Right atrium auricular region (tissue), 2 donors: ENCODE measurements at regions not wholly inside any gene's neighbourhood (a gene's known extent, or its start where the extent isn't known, plus 50 kb on each side); places are given as distances from the start of the nearest gene placed in this dataset.

ENCODE experiments used
- DNase-seq: peaks from one replicate; pipeline ENCODE4 v3.0.0-alpha.2; 2019; ENCODE audit warnings: low spot score
- H3K27ac ChIP-seq, 2 donors: fragments of 200-600 bp; sonication (generic); 1 replicate in 1 of 2; 2 replicates in 1 of 2; pipeline ENCODE4 v1.5.1; 2016 to 2019
- H3K27me3 ChIP-seq, 2 donors: fragments of 200-600 bp; sonication (generic); one replicate each; pipeline versions ENCODE4 v1.5.1 to v1.6.0; 2017 to 2019
- H3K36me3 ChIP-seq: fragments of 200-600 bp; sonication (generic); one replicate; pipeline ENCODE4 v1.5.1; 2016
- H3K4me1 ChIP-seq, 2 donors: fragments of 200-600 bp; sonication (generic); one replicate each; pipeline versions ENCODE4 v1.5.1 to v1.6.0; 2017 to 2019
- H3K4me3 ChIP-seq, 2 donors: fragments of 200-600 bp; sonication (generic); 1 replicate in 1 of 2; 2 replicates in 1 of 2; pipeline ENCODE4 v1.5.1; 2017 to 2019; ENCODE audit warnings: mild to moderate bottlenecking in 1 of 2, moderate library complexity in 1 of 2
- H3K9me3 ChIP-seq, 2 donors: fragments of 200-600 bp; sonication (generic); one replicate each; pipeline ENCODE4 v1.5.1; 2019
- TF ChIP-seq, protein P1 (sequence below), 2 donors: fragments of 200-600 bp; sonication (generic); IDR thresholded peaks; one replicate each; pipeline ENCODE4 v1.5.1; 2019; ENCODE audit warnings: antibody characterized with exemption in 2 of 2

DNA sequence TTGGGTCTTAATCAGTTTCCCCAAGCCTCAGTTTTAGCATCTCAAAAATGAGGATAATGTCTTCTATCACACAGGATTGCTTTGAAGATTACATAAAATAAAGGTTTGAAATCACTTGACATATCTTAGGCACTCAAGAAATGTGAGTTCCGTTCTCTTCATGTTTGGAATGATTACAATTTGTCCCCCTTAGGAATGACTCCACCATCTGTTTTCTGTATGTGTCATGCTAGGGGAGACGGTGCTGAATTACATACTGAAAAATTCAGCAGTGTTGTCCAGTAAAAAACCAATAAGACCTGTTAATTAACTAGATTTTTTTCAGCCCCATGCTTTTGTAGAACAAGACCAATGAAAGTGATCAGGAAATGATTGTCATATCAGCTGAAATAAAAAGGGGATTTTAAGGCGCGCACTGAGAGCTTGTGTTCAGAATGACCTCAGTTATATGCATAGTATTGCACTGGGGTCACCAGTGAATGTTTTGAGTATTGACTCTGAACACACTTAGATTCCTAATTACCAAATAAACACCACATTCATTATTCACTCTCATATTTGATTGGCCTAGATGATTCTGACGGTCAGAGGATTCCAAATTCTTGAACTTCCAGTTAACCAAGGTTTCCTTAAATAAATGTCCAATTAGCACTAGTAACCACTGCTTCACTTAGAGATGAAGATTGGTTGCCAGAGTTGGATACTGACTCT lies 114.5 kb upstream of the KCNK2 start:
- Histone ChIP-seq H3K36me3 (no peaks in the 10 kb centered on the region), H3K27me3 (no peaks in the 10 kb centered on the region), H3K4me3 (no peak overlapping the region), H3K4me1 (no peaks in the 10 kb centered on the region), H3K27ac (no peak overlapping the region), H3K9me3 (no peaks in the 10 kb centered on the region)
- TF ChIP-seq, protein P1, sequence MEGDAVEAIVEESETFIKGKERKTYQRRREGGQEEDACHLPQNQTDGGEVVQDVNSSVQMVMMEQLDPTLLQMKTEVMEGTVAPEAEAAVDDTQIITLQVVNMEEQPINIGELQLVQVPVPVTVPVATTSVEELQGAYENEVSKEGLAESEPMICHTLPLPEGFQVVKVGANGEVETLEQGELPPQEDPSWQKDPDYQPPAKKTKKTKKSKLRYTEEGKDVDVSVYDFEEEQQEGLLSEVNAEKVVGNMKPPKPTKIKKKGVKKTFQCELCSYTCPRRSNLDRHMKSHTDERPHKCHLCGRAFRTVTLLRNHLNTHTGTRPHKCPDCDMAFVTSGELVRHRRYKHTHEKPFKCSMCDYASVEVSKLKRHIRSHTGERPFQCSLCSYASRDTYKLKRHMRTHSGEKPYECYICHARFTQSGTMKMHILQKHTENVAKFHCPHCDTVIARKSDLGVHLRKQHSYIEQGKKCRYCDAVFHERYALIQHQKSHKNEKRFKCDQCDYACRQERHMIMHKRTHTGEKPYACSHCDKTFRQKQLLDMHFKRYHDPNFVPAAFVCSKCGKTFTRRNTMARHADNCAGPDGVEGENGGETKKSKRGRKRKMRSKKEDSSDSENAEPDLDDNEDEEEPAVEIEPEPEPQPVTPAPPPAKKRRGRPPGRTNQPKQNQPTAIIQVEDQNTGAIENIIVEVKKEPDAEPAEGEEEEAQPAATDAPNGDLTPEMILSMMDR (IDR thresholded peaks at IDR 0.05), result no peak
- DNase-seq, result no peak

DNA sequence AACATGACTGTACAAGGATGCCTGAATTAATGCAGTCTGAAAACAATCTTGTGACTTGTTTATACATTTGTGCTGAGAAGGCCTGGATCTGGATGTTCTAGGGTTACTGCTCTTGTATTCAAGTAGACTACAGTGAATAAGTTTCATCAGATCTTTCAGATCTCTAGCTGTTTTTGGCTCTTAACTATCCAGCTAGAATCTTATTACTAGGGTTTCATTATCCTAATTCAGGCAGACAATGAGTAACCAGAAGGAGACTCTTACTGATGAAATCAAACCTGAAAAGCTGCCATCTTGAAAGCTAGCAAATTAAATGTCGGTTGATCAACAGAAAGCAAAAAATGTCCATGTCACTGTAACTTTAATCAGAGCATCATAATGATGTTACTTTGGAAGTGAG lies 112.5 kb upstream of the KCNK2 start:
- no peak overlapping the region for H3K27ac ChIP-seq
- no peak overlapping the region for H3K4me3 ChIP-seq
- H3K4me1 ChIP-seq, result no peaks in the 10 kb centered on the region
- no peaks in the 10 kb centered on the region for H3K27me3 ChIP-seq
- no peak for DNase-seq
- no peaks in the 10 kb centered on the region for H3K9me3 ChIP-seq
- no peaks in the 10 kb centered on the region for H3K36me3 ChIP-seq
- TF ChIP-seq, protein P1 (IDR thresholded peaks at IDR 0.05), result no peak

DNA sequence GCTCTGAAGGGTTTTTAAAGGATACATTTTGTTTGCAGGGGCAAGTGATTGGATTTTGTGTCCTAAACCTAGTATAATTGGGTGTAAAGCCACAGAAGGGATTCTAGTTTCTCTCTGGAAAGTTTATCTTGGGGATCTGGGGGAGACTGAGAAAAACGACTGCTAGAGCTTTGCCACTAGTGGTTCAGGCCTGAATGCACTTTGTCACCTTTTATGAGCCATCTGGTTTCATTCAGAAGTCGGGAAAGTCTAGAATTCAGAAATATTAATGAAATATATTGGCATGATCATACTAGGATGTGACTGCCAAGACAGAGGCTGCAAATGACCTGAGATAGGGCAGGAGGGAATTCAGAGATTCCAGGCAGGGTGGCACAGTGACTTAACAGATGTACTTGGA lies 111.5 kb upstream of the KCNK2 start:
- no peaks in the 10 kb centered on the region for H3K4me1 ChIP-seq
- no peak for DNase-seq
- no peaks in the 10 kb centered on the region for H3K9me3 ChIP-seq
- H3K27ac ChIP-seq, result no peak overlapping the region
- H3K36me3 ChIP-seq, result no peaks in the 10 kb centered on the region
- no peak overlapping the region for H3K4me3 ChIP-seq
- no peaks in the 10 kb centered on the region for H3K27me3 ChIP-seq
- TF ChIP-seq, protein P1 (IDR thresholded peaks at IDR 0.05), result no peak

DNA sequence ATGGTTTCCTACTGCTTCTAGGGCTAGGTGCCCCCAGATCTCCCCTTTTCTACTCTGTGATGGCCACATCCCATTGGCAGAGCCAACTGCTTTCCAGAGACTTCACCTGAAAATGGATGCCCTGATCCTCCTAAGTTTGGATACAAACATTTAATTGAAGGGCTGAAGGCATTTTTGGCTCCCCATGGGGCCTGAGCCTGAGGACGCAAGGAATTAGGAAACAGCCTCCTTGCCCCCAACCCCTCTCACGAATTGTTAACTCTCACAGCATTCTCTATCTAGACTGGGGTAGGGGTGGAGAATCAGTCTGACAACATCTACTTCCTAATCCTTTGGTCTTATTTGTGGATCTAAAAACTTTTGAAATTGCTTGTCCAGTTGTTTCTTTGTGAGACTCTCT lies 108.5 kb upstream of the KCNK2 start:
- H3K9me3 ChIP-seq, result no peaks in the 10 kb centered on the region
- TF ChIP-seq, protein P1 (IDR thresholded peaks at IDR 0.05), result no peak
- DNase-seq, result no peak
- H3K27ac ChIP-seq, result no peak overlapping the region
- no peaks in the 10 kb centered on the region for H3K36me3 ChIP-seq
- H3K4me1 ChIP-seq, result no peaks in the 10 kb centered on the region
- no peak overlapping the region for H3K4me3 ChIP-seq
- H3K27me3 ChIP-seq, result no peaks in the 10 kb centered on the region

DNA sequence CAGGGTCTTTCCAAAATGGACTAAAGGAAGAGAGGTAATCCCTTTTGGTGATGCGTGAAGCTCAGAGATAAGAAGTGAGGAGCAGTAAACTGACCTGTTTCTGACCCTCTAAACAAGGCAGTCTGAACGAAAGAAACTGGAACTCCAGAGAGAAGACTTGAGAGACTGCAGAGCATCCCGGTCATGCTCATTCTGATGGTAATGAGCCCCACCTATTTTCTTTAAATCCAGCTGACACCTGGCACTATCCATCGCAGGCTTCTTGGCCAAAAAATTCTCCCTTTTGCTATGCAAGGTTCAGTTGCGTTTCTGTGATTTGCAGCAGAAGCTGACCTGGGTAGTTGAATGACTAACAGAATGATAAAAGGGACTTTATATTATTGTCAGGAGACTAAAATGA lies 105.9 kb upstream of the KCNK2 start:
- H3K27ac ChIP-seq, result no peak overlapping the region
- TF ChIP-seq, protein P1 (IDR thresholded peaks at IDR 0.05), result no peak
- H3K4me1 ChIP-seq, result no peaks in the 10 kb centered on the region

DNA sequence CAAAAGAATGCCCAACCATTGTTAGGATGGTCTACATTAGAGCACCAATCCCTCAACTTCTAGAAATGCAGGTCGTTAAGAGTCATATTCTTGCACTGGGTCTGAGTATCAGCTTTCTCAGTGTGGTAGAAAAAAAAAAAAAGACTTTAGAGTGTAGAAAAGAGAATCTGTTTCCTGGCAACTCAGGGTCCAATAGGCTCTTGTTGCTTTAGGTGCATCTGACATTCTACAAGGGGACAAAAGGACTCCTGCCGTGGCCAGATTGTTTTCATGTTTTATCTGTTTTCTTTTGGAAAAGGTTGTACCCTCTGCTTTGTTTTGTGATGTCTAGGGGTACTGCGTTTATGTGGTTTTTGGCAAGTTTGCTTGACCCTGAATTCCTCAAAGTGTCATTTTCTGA lies 105.4 kb upstream of the KCNK2 start:
- TF ChIP-seq, protein P1 (IDR thresholded peaks at IDR 0.05), result no peak
- H3K27me3 ChIP-seq, result no peaks in the 10 kb centered on the region
- H3K9me3 ChIP-seq, result no peaks in the 10 kb centered on the region
- no peaks in the 10 kb centered on the region for H3K4me1 ChIP-seq
- DNase-seq, result no peak
- no peak overlapping the region for H3K4me3 ChIP-seq
- H3K27ac ChIP-seq, result no peak overlapping the region
- H3K36me3 ChIP-seq, result no peaks in the 10 kb centered on the region

More for the DNA sequence above, 105.9 kb upstream of the KCNK2 start:
- DNase-seq, result no peak
- H3K9me3 ChIP-seq, result no peaks in the 10 kb centered on the region
- no peaks in the 10 kb centered on the region for H3K27me3 ChIP-seq
- H3K4me3 ChIP-seq, result no peak overlapping the region
- H3K36me3 ChIP-seq, result no peaks in the 10 kb centered on the region
